ENCODE measurements at regions not wholly inside any gene's neighbourhood (a gene's known extent, or its start where the extent isn't known, plus 50 kb on each side); places are given as distances from the start of the nearest gene placed in this dataset.

DNA sequence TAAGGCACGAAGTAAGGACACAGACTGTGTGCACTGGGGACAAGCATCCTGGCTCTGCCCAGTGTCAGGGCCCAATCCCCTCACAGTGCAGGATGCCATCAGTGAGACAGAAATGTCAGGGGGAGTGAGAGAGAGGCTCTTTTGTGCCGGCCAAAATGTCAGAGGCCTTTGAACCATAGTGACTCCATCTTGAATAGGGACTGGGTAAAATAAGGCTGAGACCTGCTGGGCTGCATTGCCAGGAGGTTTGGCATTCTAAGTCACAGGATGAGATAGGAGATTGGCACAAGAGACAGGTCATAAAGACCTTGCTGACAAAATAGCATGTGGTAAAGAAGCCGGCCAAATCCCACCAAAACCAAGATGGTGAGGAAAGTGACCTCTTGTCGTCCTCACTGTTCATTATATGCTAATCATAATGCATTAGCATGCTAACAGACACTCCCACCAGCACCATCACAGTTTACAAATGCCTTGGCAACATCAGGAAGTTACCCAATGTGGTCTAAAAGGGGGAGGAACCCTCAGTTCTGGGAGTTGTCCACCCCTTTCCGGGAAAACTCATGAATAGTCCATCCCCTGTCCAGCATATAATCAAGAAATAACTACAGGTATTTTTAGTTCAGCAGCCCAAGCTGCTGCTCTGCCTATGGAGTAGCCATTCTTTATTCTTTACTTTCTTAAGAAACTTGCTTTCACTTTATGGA lies 337.4 kb downstream of the LPIN1 start:
- no peak for DNase-seq (ENCODE audit: low spot score)

- no peak for DNase-seq (ENCODE audit: low spot score)
Measured at GRCh38 chr2:12087175-12087574, 340.7 kb downstream of the LPIN1 start.

- no peak for DNase-seq (ENCODE audit: low spot score)
Measured at GRCh38 chr2:12087671-12088380, 341.4 kb downstream of the LPIN1 start.

DNA sequence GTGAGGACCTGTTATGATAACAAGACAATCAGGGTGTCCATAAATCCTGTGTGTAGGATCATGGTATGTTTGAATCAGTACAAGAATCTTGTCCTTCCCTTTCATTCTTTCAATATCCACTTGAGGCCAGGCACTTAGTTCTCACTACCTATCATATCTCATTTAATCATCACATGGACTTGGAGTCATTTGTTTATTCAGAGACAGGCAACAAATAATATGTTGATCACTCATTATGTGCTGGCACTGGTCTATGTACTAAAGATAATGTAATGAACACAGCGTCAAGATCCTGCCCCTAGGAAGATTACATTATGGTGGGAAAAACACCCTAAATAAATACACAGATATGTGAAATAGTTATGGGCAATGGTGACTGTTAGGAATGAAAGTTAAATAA lies 342.6 kb downstream of the LPIN1 start:
- DNase-seq (ENCODE audit: low spot score), result no peak

DNA sequence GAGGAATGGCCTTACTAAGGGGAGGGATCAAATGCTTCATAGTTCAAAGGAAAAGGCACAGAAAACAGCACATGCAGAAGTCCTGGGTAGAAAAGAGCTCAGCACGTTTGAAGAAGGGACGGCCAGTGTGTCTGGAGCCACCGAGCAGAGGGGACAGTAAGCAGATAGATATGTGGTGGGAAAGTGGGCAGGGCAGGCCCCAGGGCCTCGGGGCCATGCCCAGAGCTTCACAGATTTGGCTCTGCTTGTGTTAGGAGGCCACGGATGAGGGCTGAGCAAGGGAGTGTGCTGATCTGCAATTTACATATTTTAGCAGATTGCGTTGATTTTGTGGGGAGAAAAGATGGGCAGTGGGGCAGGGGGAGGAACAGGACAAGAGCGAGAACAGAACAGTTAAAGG lies 343.1 kb downstream of the LPIN1 start:
- no peak for DNase-seq (ENCODE audit: low spot score)

DNA sequence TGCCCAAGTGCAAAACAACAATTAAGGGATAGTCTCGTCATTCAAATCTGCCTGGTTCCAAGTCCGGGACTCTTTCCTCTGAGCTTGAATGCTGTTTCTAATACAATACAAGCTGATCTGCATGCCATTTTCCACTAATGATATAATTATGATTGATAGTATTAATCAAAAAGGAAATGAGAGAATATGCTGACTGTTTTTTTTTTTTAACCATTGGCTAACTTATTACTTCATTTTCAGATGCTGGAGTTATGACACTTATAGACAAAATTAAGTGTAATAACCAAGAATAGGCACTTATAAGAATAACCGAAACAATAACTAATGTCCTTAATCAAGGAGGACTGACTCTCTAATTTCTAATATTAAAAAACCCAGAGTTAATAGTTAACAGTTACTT lies 343.6 kb downstream of the LPIN1 start:
- no peak for DNase-seq (ENCODE audit: low spot score)

GRCh38 chr2:12090590-12090989 lies 344.2 kb downstream of the LPIN1 start:
- no peak for DNase-seq (ENCODE audit: low spot score)

DNA sequence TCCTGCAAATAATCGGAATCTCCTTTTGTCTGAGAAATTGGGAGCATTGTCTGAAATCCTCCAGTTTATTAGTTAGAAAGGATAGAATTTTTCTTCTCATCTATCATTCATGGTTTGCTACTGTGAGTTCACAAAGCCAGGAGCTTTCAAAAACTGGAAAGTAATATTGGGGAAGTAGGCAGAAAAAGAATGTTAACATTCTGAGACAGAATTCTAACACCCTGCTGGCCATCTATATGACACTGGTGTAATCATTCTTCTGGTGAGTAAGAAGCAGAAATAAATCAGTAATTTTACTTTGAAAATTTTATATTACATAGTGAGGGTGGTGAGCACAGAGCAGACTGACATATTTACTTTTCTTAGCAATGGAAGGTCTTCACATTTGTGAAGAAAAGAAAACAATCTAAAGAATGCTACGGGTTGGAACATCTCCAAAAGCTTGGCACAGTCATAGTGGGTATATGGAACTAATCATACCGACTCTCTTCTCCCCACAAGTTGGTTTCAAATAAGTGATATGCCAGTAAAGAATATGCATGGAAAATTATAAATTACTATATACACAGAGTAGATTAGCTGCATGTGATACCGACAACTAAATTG lies 344.9 kb downstream of the LPIN1 start:
- no peak for DNase-seq (ENCODE audit: low spot score)

GRCh38 chr2:12094134-12094533 lies 347.7 kb downstream of the LPIN1 start:
- no peak for DNase-seq (ENCODE audit: low spot score)

DNA sequence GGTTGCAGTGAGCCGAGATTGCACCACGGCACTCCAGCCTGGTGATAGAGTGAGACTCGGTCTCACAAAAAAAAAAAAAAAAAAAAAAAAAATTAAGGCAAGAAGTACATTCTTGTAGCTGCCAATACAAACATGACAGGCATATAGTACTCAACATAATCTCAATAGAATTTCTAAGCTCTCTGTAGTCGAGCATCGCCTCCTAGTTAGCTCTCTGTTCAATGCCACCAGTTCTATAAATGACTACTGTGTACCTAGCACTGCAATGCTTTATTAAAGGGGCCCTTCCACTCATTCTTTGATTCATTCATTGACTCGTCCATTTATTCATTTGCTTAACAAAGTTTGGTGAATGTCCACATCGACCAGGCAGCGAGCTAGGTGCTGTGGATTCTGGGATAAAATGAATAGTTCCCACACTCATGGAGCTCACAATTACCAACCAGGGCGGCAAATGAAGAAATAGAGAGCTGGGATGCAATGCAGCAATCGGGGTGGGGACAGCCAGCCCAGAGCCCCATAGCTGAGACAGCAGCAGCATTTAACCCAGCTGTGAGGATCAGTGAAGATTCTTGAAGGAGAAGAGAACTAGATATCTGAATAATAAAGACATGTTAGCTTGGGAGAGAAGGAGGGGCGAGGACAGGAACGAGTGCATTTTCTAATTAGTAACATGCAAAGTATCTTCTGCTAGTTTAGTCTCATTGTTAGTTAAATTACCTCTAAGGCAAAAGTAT lies 349.8 kb downstream of the LPIN1 start:
- no peak for DNase-seq (ENCODE audit: low spot score)

- DNase-seq (ENCODE audit: low spot score), result no peak
Measured at GRCh38 chr2:12096788-12097449, 350.5 kb downstream of the LPIN1 start.

GRCh38 chr2:12097859-12098258 lies 351.4 kb downstream of the LPIN1 start:
- no peak for DNase-seq (ENCODE audit: low spot score)

DNA sequence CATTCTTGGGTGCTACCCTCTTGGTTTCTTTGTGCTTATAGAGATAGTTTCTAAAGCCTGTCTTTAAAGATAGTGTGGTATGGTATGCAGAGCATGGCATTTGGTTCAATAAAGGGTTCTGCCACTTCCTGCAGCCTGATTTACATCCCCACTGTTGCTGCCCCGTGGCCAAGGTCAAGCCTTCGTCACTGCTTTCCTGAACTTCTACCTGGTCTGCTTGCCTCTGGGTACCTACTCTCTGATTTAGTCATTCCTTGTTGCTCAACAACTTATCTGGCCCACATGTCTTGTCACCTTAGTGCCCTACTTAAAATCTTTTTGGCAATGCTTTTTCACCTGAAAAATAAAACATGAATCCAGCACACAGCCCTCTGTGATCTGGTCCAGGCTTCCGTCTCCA lies 352.9 kb downstream of the LPIN1 start:
- no peak for DNase-seq (ENCODE audit: low spot score)

DNA sequence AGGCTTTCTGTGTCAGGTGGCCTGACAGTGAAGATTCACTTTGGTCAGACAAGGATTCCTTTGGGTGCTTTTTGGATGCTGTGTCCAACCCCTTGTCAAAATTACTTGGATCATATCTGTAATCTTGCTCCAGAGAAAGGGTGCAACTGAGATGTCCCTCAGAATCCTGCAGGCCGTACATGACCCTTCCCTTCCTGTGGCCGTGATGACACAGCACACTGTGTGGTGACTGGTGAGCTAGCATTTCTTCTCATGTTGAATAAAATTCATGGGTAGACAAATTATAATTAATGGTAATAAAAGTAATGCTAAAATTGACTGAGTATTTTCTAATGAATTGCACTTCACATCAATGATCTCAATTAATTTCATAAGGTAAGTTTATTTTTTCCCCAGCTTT lies 356.2 kb downstream of the LPIN1 start:
- DNase-seq (ENCODE audit: low spot score), result no peak

DNA sequence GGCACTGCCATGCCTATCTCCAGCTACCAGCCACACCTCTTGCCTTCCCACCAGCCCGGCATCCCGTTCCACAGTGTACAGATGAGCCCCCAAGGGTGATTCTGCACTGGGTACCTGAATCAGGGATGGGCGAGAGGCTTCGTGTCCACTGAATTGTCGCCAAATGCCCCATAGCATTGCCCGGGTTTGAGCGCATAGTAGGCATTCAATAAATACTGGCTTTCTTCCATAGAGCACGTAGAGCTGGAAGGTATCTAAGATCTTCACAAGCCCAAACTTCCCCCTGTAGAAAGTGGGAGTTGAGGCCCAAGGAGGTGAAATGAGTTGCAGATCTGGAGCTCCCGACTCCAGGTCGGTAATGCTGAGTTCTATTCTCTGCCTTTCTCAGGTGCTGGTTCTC lies 358.7 kb downstream of the LPIN1 start:
- no peak for DNase-seq (ENCODE audit: low spot score)

DNA sequence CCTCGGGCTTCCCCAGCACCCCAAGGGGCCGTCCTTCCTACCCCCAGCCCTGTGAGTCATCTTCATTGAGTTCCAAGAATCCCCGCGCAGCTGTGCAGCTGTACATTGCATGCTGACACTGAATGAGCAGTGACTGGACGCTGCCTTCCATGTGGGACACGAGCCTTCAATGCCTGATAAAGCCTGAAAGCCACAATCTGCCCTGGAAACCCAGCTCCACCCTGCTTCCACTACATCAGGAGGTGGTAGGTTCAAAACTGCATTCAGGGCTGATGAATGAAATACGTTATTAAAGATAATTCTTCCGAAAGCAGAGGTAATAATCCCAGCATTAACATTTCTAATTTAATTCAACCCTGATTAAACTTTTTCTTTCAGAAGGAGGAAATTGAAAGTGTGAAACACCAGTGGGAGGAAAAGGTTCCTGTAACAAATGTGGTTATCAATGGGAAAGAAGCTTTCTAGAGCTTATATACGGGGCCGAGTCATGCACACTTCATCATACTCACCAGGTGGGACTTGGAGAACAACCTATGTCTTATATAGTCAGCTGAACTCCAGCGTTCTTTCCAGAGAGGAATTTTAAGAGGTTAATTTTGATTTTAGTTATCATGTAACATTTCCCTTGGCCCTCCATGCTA lies 360.1 kb downstream of the LPIN1 start:
- no peak for DNase-seq (ENCODE audit: low spot score)

DNA sequence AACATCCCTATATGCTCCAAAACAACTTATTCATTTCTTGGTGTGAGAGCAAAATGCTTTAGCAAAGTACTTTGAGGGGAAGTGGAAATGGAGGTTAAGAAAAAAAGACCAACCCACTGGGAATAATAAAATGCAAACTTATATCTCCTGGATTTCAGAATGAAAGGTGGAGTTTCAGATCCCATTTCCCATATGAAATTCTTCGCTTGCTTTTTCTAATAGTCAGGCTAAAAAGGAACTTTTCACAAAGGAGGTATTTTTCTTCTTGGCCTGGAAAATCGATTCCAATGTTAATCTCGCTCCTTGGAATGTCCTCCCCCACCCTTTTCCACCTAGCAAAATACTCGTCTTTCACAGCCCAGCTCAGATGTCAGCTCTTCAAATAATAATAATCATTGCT lies 360.9 kb downstream of the LPIN1 start:
- no peak for DNase-seq (ENCODE audit: low spot score)

DNA sequence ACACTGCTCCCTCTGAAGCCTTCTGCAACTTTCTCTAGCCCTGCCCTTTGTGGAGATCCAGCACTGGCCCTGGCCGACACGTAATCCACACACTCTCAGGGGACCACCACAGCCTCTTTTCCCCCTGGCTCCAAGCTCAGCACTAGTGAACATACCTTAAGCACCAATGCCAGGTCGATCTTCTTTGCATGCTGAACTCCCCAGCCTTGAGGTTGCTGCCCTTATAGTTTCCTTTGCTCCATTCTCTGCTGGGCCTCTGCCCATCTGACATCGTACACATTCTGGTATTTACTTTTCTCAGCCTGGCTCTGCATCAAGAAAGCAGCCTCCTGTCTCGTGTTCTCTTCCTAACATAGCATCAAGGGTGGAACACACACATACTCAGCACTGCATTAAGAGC lies 361.5 kb downstream of the LPIN1 start:
- no peak for DNase-seq (ENCODE audit: low spot score)

- DNase-seq (ENCODE audit: low spot score), result no peak
Measured at GRCh38 chr2:12109363-12110017, 363.1 kb downstream of the LPIN1 start.

GRCh38 chr2:12110074-12110473 lies 363.6 kb downstream of the LPIN1 start:
- no peak for DNase-seq (ENCODE audit: low spot score)

DNA sequence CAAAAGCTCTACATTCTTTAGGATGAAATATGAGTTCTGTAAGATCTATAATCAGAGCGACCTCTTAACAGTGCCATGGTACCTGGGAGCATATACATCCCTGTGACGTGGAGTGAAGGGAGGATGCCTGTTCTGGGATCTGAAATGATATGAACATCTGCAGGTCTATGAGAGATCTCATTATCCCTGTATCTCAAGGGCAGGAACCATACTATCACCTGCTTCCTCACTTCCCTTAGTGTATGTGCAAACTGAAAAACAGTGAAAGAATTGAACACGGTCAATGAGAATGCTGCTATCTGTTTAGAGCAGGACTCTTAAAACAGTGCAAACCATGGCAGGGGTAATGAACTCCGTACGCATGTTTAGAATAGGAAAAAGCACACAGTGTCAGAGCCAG lies 364.0 kb downstream of the LPIN1 start:
- DNase-seq (ENCODE audit: low spot score), result no peak

Data from hematopoietic multipotent progenitor cell treated with erythropoietin and hydrocortisone succinate and interleukin-3 and kit ligand, for 15 days (in vitro differentiated cells).